ENCODE measurements at regions not wholly inside any gene's neighbourhood (a gene's known extent, or its start where the extent isn't known, plus 50 kb on each side); places are given as distances from the start of the nearest gene placed in this dataset.
A peak's percentile ranks its signal among the peaks of the same experiment; 100 is the strongest.

- H3K4me3 ChIP-seq (ENCODE audit: severe bottlenecking) = no peak overlapping the region
- TF ChIP-seq, protein P1, sequence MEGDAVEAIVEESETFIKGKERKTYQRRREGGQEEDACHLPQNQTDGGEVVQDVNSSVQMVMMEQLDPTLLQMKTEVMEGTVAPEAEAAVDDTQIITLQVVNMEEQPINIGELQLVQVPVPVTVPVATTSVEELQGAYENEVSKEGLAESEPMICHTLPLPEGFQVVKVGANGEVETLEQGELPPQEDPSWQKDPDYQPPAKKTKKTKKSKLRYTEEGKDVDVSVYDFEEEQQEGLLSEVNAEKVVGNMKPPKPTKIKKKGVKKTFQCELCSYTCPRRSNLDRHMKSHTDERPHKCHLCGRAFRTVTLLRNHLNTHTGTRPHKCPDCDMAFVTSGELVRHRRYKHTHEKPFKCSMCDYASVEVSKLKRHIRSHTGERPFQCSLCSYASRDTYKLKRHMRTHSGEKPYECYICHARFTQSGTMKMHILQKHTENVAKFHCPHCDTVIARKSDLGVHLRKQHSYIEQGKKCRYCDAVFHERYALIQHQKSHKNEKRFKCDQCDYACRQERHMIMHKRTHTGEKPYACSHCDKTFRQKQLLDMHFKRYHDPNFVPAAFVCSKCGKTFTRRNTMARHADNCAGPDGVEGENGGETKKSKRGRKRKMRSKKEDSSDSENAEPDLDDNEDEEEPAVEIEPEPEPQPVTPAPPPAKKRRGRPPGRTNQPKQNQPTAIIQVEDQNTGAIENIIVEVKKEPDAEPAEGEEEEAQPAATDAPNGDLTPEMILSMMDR (IDR thresholded peaks at IDR 0.05; ENCODE audit: poor library complexity, severe bottlenecking) = no peak
- no peak overlapping the region for H3K27ac ChIP-seq (ENCODE audit: poor library complexity, severe bottlenecking)
- H3K36me3 ChIP-seq (ENCODE audit: low read depth) = no peaks in the 10 kb centered on the region
- H3K9me3 ChIP-seq (ENCODE audit: severe bottlenecking) = no peaks in the 10 kb centered on the region
- DNase-seq (ENCODE audit: low spot score) (no peak), ATAC-seq (ENCODE audit: low read depth) (no peak)
- no peaks in the 10 kb centered on the region for H3K4me1 ChIP-seq (ENCODE audit: insufficient read depth, poor library complexity, severe bottlenecking)
- no peaks in the 10 kb centered on the region for H3K27me3 ChIP-seq (ENCODE audit: insufficient read depth, poor library complexity, severe bottlenecking)
Observed at GRCh38 chrX:88603237-88603636, 143.8 kb upstream of the CPXCR1 start.

DNA sequence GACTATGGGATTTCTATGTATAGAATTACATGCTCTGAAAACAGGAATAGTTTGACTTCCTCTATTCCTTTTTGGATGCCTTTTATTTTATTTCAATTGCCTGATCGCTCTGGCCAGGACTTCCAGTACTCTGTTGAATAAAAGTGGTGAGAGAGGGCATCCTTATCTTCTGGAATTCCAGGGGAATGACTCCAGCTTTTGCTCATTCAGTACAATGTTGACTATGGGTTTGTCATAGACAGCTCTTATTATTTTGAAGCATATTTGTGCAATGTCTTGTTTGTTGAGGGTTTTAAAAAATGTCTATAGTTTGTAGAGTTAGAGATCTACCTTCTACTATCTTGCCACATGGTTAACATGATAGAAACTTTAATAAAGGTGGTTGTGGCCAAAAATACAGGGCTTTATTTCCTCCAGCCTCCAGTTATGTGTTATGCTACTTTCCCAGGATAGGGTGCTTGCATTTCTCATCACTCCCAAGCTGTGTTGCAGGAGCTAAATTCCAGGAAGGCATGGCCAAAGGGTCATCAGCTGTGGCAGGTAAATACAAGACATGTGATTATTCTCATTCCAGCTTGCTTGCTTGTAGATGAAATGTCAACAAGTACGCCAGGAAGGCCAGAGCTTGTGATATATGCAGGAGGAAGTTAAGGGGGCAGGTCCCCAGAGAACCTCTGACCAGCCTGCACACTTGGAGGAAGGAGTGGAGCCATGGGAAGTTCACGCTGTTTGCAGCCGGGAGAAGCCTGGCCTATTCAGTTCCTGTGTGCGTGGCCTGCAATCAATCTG lies 142.4 kb upstream of the CPXCR1 start:
- Histone ChIP-seq H3K9me3 (ENCODE audit: severe bottlenecking) (no peaks in the 10 kb centered on the region), H3K4me3 (ENCODE audit: severe bottlenecking) (no peak overlapping the region), H3K36me3 (ENCODE audit: low read depth) (no peaks in the 10 kb centered on the region), H3K4me1 (ENCODE audit: insufficient read depth, poor library complexity, severe bottlenecking) (no peaks in the 10 kb centered on the region), H3K27ac (ENCODE audit: poor library complexity, severe bottlenecking) (no peak overlapping the region), H3K27me3 (ENCODE audit: insufficient read depth, poor library complexity, severe bottlenecking) (no peaks in the 10 kb centered on the region)
- DNase-seq (ENCODE audit: low spot score) (no peak), ATAC-seq (ENCODE audit: low read depth) (no peak)
- TF ChIP-seq, protein P1 (IDR thresholded peaks at IDR 0.05; ENCODE audit: poor library complexity, severe bottlenecking) = no peak

DNA sequence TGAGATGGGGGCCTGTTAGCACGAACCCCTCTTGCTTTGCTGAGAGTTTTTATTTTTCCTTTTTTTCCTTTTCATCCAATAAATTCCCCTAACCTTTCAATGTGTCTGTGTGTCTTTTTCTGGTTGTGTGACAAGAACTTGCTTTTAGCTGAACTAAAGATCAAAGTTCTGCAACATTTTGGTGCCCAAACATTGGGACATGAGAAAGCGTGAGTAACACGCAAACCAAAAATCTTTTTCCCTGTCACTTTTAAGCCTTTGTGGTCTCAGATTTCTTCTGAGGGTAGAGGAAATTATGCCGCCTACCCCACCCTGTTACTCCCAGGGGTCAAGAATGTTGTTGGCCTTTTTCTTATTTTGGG lies 141.8 kb upstream of the CPXCR1 start:
- TF ChIP-seq, protein P1 (IDR thresholded peaks at IDR 0.05; ENCODE audit: poor library complexity, severe bottlenecking) = no peak
- no peaks in the 10 kb centered on the region for H3K4me1 ChIP-seq (ENCODE audit: insufficient read depth, poor library complexity, severe bottlenecking)
- H3K4me3 ChIP-seq (ENCODE audit: severe bottlenecking) = no peak overlapping the region
- no peak for DNase-seq (ENCODE audit: low spot score)
- H3K27me3 ChIP-seq (ENCODE audit: insufficient read depth, poor library complexity, severe bottlenecking) = no peaks in the 10 kb centered on the region
- H3K9me3 ChIP-seq (ENCODE audit: severe bottlenecking) = no peaks in the 10 kb centered on the region
- no peak overlapping the region for H3K27ac ChIP-seq (ENCODE audit: poor library complexity, severe bottlenecking)
- H3K36me3 ChIP-seq (ENCODE audit: low read depth) = no peaks in the 10 kb centered on the region
- ATAC-seq (ENCODE audit: low read depth) = no peak

- Histone ChIP-seq H3K4me3 (ENCODE audit: severe bottlenecking) (no peak overlapping the region), H3K9me3 (ENCODE audit: severe bottlenecking) (no peaks in the 10 kb centered on the region), H3K4me1 (ENCODE audit: insufficient read depth, poor library complexity, severe bottlenecking) (no peaks in the 10 kb centered on the region), H3K27me3 (ENCODE audit: insufficient read depth, poor library complexity, severe bottlenecking) (no peaks in the 10 kb centered on the region), H3K36me3 (ENCODE audit: low read depth) (no peaks in the 10 kb centered on the region), H3K27ac (ENCODE audit: poor library complexity, severe bottlenecking) (no peak overlapping the region)
- TF ChIP-seq, protein P1 (IDR thresholded peaks at IDR 0.05; ENCODE audit: poor library complexity, severe bottlenecking) = no peak
- DNase-seq (ENCODE audit: low spot score) = no peak
- no peak for ATAC-seq (ENCODE audit: low read depth)
Observed at GRCh38 chrX:88612870-88613329, 134.1 kb upstream of the CPXCR1 start.

GRCh38 chrX:88613338-88613737 lies 133.7 kb upstream of the CPXCR1 start:
- Histone ChIP-seq H3K9me3 (ENCODE audit: severe bottlenecking) (no peaks in the 10 kb centered on the region), H3K36me3 (ENCODE audit: low read depth) (no peaks in the 10 kb centered on the region), H3K4me3 (ENCODE audit: severe bottlenecking) (no peak overlapping the region), H3K4me1 (ENCODE audit: insufficient read depth, poor library complexity, severe bottlenecking) (no peaks in the 10 kb centered on the region), H3K27me3 (ENCODE audit: insufficient read depth, poor library complexity, severe bottlenecking) (no peaks in the 10 kb centered on the region), H3K27ac (ENCODE audit: poor library complexity, severe bottlenecking) (no peak overlapping the region)
- no peak for DNase-seq (ENCODE audit: low spot score)
- TF ChIP-seq, protein P1 (IDR thresholded peaks at IDR 0.05; ENCODE audit: poor library complexity, severe bottlenecking) = peak; percentile 38
- ATAC-seq (ENCODE audit: low read depth) = no peak

Measured in RWPE2 (cell line).